ENCODE measurements at regions not wholly inside any gene's neighbourhood (a gene's known extent, or its start where the extent isn't known, plus 50 kb on each side); places are given as distances from the start of the nearest gene placed in this dataset.

DNA sequence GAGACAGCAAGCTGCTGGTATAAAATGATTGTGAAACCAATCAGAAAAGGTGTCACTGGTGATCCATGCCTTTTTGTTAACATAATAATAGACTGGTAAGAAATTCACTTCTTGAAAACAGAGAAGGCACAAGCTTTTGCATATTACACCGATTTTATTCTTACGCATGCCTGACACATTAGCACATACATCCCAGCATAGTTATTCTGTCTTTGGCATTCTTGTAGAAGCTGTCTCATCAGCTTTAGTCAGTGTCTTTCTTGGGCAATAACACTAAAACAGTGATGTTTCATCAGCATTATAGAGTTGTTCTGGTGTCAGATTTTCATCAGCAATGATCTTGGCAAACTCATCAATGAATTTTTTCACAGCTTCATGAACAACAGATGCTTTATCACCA lies 283.4 kb upstream of the TMTC1 start:
- peaks cover 0 to 7% of the 10 kb centered on the region in 2 donors for H3K27me3 Mint-ChIP-seq
- no peak overlapping the region for H3K4me3 Mint-ChIP-seq
- H3K27ac Mint-ChIP-seq: no peak overlapping the region
- H3K9me3 Mint-ChIP-seq: peaks cover 0 to 12% (median 5%) of the 10 kb centered on the region in 3 donors
- POLR2A ChIA-PET: no interaction called here
- Histone ChIP-seq H3K27me3 (replicated peaks in 1 of 2; ENCODE audit: control insufficient read depth in 2 of 2, extremely low read depth in 1 of 2, insufficient read depth in 2 of 2, low read length in 1 of 2) (no peaks in the 10 kb centered on the region), H3K27ac (ENCODE audit: low read length) (no peak overlapping the region), H3K4me3 (ENCODE audit: control insufficient read depth in 1 of 2, extremely low read depth in 1 of 2, low read length in 1 of 2) (no peak overlapping the region), H3K36me3 (ENCODE audit: control insufficient read depth in 2 of 2, extremely low read depth in 1 of 2, insufficient read depth in 1 of 2, low read length in 1 of 2) (no peaks in the 10 kb centered on the region), H3K4me1 (ENCODE audit: control insufficient read depth in 1 of 2, extremely low read depth in 1 of 2, insufficient read depth in 2 of 2, low read length in 2 of 2) (no peaks in the 10 kb centered on the region), H3K9me3 (no peaks in the 10 kb centered on the region)
- no peaks in the 10 kb centered on the region for H3K4me1 Mint-ChIP-seq
- no peak for ATAC-seq (replicated peaks in 1 of 4)
- CTCF ChIA-PET: no interaction called here
- no peak for DNase-seq
- WGBS (ENCODE audit: insufficient coverage): no CpG with 5 or more reads among the region's 2 CpGs
- H3K36me3 Mint-ChIP-seq: no peaks in the 10 kb centered on the region

DNA sequence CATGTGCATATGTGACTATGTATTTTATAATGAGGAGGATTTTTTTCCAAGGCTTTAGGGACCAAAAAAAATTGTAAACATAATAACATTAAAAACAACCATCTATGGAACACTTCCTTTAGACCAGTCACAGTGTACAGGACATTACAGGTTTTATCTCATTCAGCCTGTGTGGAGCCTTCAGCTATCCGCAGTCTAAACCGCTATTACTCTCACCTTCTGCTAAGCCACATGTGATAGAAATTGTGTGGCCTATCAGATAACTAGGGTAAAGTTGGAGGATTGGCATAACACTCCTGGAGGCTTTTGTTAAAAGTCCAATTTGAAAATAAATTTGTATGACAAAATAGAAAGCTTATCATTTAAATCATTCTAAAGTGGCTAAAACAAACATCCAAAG lies 281.2 kb upstream of the TMTC1 start:
- Histone ChIP-seq H3K27me3 (replicated peaks in 1 of 2; ENCODE audit: control insufficient read depth in 2 of 2, extremely low read depth in 1 of 2, insufficient read depth in 2 of 2, low read length in 1 of 2) (no peaks in the 10 kb centered on the region), H3K27ac (ENCODE audit: low read length) (no peak overlapping the region), H3K9me3 (no peaks in the 10 kb centered on the region), H3K4me3 (ENCODE audit: control insufficient read depth in 1 of 2, extremely low read depth in 1 of 2, low read length in 1 of 2) (no peak overlapping the region), H3K4me1 (ENCODE audit: control insufficient read depth in 1 of 2, extremely low read depth in 1 of 2, insufficient read depth in 2 of 2, low read length in 2 of 2) (no peaks in the 10 kb centered on the region), H3K36me3 (ENCODE audit: control insufficient read depth in 2 of 2, extremely low read depth in 1 of 2, insufficient read depth in 1 of 2, low read length in 1 of 2) (no peaks in the 10 kb centered on the region)
- CTCF ChIA-PET: no interaction called here
- POLR2A ChIA-PET: no interaction called here
- H3K36me3 Mint-ChIP-seq: no peaks in the 10 kb centered on the region
- H3K4me1 Mint-ChIP-seq: no peaks in the 10 kb centered on the region
- ATAC-seq (replicated peaks in 1 of 4) (no peak), DNase-seq (no peak)
- no peak overlapping the region for H3K27ac Mint-ChIP-seq
- H3K9me3 Mint-ChIP-seq: peaks cover 0 to 12% (median 5%) of the 10 kb centered on the region in 3 donors
- H3K27me3 Mint-ChIP-seq: peaks cover 0 to 7% of the 10 kb centered on the region in 2 donors
- no CpG with 5 or more reads among the region's 2 CpGs for WGBS (ENCODE audit: insufficient coverage)
- no peak overlapping the region for H3K4me3 Mint-ChIP-seq

DNA sequence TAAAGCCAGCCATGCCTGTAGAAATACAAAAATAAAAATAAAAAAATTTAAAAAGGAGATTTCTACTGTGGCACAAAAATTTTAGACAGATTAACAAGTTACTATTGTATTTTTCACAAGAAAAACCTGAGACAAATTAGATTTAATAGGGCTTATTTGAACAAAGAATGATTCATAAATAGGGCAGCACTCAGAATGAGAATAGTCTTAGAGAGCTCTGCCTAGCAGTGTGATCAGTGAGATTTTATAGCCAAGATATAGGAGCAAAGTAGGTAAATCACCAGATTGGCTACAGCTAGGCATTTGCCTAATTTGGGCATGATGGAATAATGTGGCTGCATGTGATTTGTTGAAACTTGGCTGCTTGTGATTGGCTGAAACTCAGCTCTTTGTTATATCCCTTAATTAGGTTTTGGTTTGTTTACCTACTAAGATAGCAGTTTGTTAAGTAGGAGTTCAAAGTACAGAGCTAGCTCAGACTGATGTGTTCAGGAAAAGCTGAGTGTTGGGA lies 279.7 kb upstream of the TMTC1 start:
- Histone ChIP-seq H3K9me3 (no peaks in the 10 kb centered on the region), H3K36me3 (ENCODE audit: control insufficient read depth in 2 of 2, extremely low read depth in 1 of 2, insufficient read depth in 1 of 2, low read length in 1 of 2) (no peaks in the 10 kb centered on the region), H3K27ac (ENCODE audit: low read length) (no peak overlapping the region), H3K4me3 (ENCODE audit: control insufficient read depth in 1 of 2, extremely low read depth in 1 of 2, low read length in 1 of 2) (no peak overlapping the region), H3K4me1 (ENCODE audit: control insufficient read depth in 1 of 2, extremely low read depth in 1 of 2, insufficient read depth in 2 of 2, low read length in 2 of 2) (no peaks in the 10 kb centered on the region), H3K27me3 (replicated peaks in 1 of 2; ENCODE audit: control insufficient read depth in 2 of 2, extremely low read depth in 1 of 2, insufficient read depth in 2 of 2, low read length in 1 of 2) (no peaks in the 10 kb centered on the region)
- H3K27ac Mint-ChIP-seq: no peak overlapping the region
- ChIA-PET CTCF (no interaction called here), POLR2A (no interaction called here)
- no peaks in the 10 kb centered on the region for H3K4me1 Mint-ChIP-seq
- ATAC-seq (replicated peaks in 1 of 4): no peak
- no peak for DNase-seq
- H3K27me3 Mint-ChIP-seq: peaks cover 0 to 4% of the 10 kb centered on the region in 2 donors
- H3K4me3 Mint-ChIP-seq: no peak overlapping the region
- H3K36me3 Mint-ChIP-seq: no peaks in the 10 kb centered on the region
- H3K9me3 Mint-ChIP-seq: peaks cover 0 to 6% (median 5%) of the 10 kb centered on the region in 3 donors

DNA sequence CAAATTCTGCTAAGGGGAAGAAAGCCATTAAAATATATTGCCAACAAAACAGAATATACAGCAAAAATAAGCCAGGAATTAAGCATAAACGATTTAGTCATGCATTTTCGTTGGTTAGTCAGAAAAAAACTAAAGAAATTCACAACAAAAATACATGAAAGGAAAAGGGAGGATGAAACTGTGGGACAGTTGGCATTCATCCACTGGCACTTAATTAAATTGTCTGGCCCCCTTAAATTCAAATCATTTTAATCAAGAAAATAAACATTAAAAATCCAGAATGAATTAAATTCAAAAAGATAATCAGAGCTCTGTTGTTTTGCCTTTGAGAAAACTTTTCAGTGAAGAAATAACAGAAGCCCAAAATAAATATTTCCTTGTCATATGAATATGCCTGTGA lies 264.6 kb upstream of the TMTC1 start:
- Mint-ChIP-seq H3K27me3 (no peaks in the 10 kb centered on the region), H3K36me3 (no peaks in the 10 kb centered on the region), H3K9me3 (peaks cover 0 to 5% (median 5%) of the 10 kb centered on the region in 3 donors), H3K27ac (no peak overlapping the region), H3K4me3 (no peak overlapping the region), H3K4me1 (no peaks in the 10 kb centered on the region)
- no peaks in the 10 kb centered on the region for H3K9me3 ChIP-seq
- H3K4me1 ChIP-seq (ENCODE audit: control insufficient read depth in 1 of 2, extremely low read depth in 1 of 2, insufficient read depth in 2 of 2, low read length in 2 of 2): no peaks in the 10 kb centered on the region
- CTCF ChIA-PET: no interaction called here
- ATAC-seq (replicated peaks in 1 of 4) (no peak), DNase-seq (no peak)
- no peak overlapping the region for H3K4me3 ChIP-seq (ENCODE audit: control insufficient read depth in 1 of 2, extremely low read depth in 1 of 2, low read length in 1 of 2)
- no peaks in the 10 kb centered on the region for H3K27me3 ChIP-seq (replicated peaks in 1 of 2; ENCODE audit: control insufficient read depth in 2 of 2, extremely low read depth in 1 of 2, insufficient read depth in 2 of 2, low read length in 1 of 2)
- POLR2A ChIA-PET: interaction anchor here in 1 of 2 donors (0.7 kb wide), 1 partner anchor 25 kb away, joined by 4 read pairs; no protein-coding TSS in a partner anchor
- H3K27ac ChIP-seq (ENCODE audit: low read length): no peak overlapping the region
- no CpG with 5 or more reads among the region's 2 CpGs for WGBS (ENCODE audit: insufficient coverage)
- H3K36me3 ChIP-seq (ENCODE audit: control insufficient read depth in 2 of 2, extremely low read depth in 1 of 2, insufficient read depth in 1 of 2, low read length in 1 of 2): no peaks in the 10 kb centered on the region

DNA sequence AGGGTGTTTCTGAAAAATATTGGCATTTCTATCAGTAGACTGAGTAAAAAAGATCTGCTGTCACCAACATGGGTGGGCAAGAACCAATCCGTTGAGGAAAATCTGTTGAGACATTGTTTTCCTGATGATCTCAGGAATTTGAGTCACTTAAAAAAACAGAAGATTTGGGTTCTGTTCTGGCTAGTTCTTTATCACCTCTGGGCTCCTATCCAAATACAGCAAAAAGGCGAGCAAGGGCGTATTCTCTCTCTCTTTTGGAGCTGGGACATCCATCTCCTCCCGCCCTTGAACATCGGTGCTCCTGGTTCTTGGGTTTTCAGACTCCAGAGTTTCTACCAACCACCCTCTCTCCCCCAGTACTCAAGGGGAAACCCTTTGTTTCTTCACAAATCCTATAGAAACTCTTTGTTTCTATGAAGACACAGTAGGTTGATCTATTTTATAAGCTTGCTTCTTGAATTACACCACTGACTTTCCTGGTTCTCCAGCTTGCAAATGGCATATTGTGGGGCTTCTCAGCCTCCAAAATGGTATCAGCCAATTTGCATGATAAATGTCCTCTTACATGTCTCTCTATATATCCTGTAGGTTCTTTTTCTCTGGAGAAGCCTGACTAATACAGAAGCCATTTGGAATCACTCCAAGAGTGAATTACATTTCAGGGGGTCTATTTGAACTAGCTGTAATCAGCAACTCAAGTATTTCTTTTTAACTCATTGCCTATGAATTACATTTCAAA lies 263.9 kb upstream of the TMTC1 start:
- Mint-ChIP-seq H3K27me3 (no peaks in the 10 kb centered on the region), H3K4me1 (no peaks in the 10 kb centered on the region), H3K27ac (no peak overlapping the region), H3K9me3 (peaks cover 0 to 5% (median 5%) of the 10 kb centered on the region in 3 donors), H3K4me3 (no peak overlapping the region), H3K36me3 (no peaks in the 10 kb centered on the region)
- H3K4me3 ChIP-seq (ENCODE audit: control insufficient read depth in 1 of 2, extremely low read depth in 1 of 2, low read length in 1 of 2): no peak overlapping the region
- ChIA-PET POLR2A (interaction anchor here in 1 of 2 donors (0.7 kb wide), 1 partner anchor 24 kb away, joined by 4 read pairs; no protein-coding TSS in a partner anchor), CTCF (no interaction called here)
- no peaks in the 10 kb centered on the region for H3K36me3 ChIP-seq (ENCODE audit: control insufficient read depth in 2 of 2, extremely low read depth in 1 of 2, insufficient read depth in 1 of 2, low read length in 1 of 2)
- H3K9me3 ChIP-seq: no peaks in the 10 kb centered on the region
- H3K4me1 ChIP-seq (ENCODE audit: control insufficient read depth in 1 of 2, extremely low read depth in 1 of 2, insufficient read depth in 2 of 2, low read length in 2 of 2): no peaks in the 10 kb centered on the region
- ATAC-seq (replicated peaks in 1 of 4) (no peak), DNase-seq (no peak)
- 40% methylated on average over 1 of the region's 5 CpGs for WGBS (ENCODE audit: insufficient coverage)
- no peaks in the 10 kb centered on the region for H3K27me3 ChIP-seq (replicated peaks in 1 of 2; ENCODE audit: control insufficient read depth in 2 of 2, extremely low read depth in 1 of 2, insufficient read depth in 2 of 2, low read length in 1 of 2)
- no peak overlapping the region for H3K27ac ChIP-seq (ENCODE audit: low read length)

DNA sequence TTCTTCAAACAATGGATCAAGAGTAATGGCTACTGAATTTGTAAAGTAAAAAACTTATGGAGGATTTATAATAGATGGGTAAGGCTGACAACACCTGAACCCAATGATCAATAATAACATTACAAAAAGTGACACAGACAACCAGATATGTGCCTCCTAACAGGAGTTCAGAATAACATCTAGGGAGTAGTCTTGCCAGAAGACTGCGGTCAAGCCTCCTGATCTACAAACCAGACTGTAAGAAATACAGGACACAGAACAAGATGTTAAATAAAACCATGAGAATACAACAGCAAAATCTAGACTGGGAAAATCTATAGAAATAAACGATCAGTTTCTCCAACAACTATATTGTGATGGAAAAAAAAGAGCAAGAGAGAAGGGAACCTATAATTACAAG lies 262.6 kb upstream of the TMTC1 start:
- Mint-ChIP-seq H3K9me3 (peaks cover 0 to 5% (median 5%) of the 10 kb centered on the region in 3 donors), H3K4me3 (no peak overlapping the region), H3K27me3 (no peaks in the 10 kb centered on the region), H3K4me1 (no peaks in the 10 kb centered on the region), H3K27ac (no peak overlapping the region), H3K36me3 (no peaks in the 10 kb centered on the region)
- ATAC-seq (replicated peaks in 1 of 4) (no peak), DNase-seq (no peak)
- Histone ChIP-seq H3K9me3 (no peaks in the 10 kb centered on the region), H3K36me3 (ENCODE audit: control insufficient read depth in 2 of 2, extremely low read depth in 1 of 2, insufficient read depth in 1 of 2, low read length in 1 of 2) (no peaks in the 10 kb centered on the region), H3K4me3 (ENCODE audit: control insufficient read depth in 1 of 2, extremely low read depth in 1 of 2, low read length in 1 of 2) (no peak overlapping the region), H3K27ac (ENCODE audit: low read length) (no peak overlapping the region), H3K27me3 (replicated peaks in 1 of 2; ENCODE audit: control insufficient read depth in 2 of 2, extremely low read depth in 1 of 2, insufficient read depth in 2 of 2, low read length in 1 of 2) (no peaks in the 10 kb centered on the region), H3K4me1 (ENCODE audit: control insufficient read depth in 1 of 2, extremely low read depth in 1 of 2, insufficient read depth in 2 of 2, low read length in 2 of 2) (no peaks in the 10 kb centered on the region)
- WGBS (ENCODE audit: insufficient coverage): no CpG with 5 or more reads among the region's 2 CpGs
- ChIA-PET CTCF (no interaction called here), POLR2A (no interaction called here)

Data from T-cell (primary cell).